ENCODE measurements at regions not wholly inside any gene's neighbourhood (a gene's known extent, or its start where the extent isn't known, plus 50 kb on each side); places are given as distances from the start of the nearest gene placed in this dataset.

DNA sequence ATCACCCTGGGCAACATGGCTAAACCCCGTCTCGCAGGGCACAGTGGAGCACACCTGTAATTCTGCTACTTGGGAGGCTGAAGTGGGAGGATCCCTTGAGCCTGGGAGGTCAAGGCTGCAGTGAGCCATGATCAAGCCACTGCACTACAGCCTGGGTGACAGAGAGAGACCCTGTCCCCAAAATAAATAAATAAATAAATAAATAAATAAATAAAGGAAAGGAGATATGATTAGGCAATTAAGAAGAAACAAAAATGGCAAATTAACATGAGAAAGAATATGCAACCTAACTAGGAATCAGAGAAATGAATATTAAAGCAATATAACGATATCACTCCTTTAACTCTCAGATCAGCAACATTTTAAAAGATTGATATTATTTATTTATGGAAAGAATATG, 92.3 kb downstream of the C1D start:
- Histone ChIP-seq H4K20me1 (ENCODE audit: insufficient read depth) (no peaks in the 10 kb centered on the region), H3K27ac (ENCODE audit: low read length) (no peak overlapping the region), H3K79me2 (replicated peaks; ENCODE audit: insufficient read depth, low read length) (no peaks in the 10 kb centered on the region), H3K9me2 (ENCODE audit: insufficient read depth, low read length) (no peaks in the 10 kb centered on the region), H3K4me2 (ENCODE audit: low read length) (no peak overlapping the region), H3K9ac (ENCODE audit: low read length) (no peak overlapping the region), H3K36me3 (ENCODE audit: insufficient read depth, low read length) (no peaks in the 10 kb centered on the region), H3K9me3 (ENCODE audit: low read length) (no peaks in the 10 kb centered on the region), H2AFZ (ENCODE audit: low read depth, low read length) (no peak overlapping the region), H3K4me3 (ENCODE audit: low read length) (no peak overlapping the region), H3K27me3 (ENCODE audit: insufficient read depth, low read depth, low read length) (no peaks in the 10 kb centered on the region), H3F3A (ENCODE audit: insufficient read depth, low read length, poor library complexity, severe bottlenecking) (no peaks in the 10 kb centered on the region)
- TF ChIP-seq TAF1 (IDR thresholded peaks at IDR 0.05; ENCODE audit: low read depth) (no peak), SMC3 (conservative IDR thresholded peaks at IDR 0.05; ENCODE audit: poor library complexity) (no peak), RAD21 (conservative IDR thresholded peaks at IDR 0.05) (no peak), EP300 (conservative IDR thresholded peaks at IDR 0.05; ENCODE audit: poor library complexity, severe bottlenecking) (no peak)

DNA sequence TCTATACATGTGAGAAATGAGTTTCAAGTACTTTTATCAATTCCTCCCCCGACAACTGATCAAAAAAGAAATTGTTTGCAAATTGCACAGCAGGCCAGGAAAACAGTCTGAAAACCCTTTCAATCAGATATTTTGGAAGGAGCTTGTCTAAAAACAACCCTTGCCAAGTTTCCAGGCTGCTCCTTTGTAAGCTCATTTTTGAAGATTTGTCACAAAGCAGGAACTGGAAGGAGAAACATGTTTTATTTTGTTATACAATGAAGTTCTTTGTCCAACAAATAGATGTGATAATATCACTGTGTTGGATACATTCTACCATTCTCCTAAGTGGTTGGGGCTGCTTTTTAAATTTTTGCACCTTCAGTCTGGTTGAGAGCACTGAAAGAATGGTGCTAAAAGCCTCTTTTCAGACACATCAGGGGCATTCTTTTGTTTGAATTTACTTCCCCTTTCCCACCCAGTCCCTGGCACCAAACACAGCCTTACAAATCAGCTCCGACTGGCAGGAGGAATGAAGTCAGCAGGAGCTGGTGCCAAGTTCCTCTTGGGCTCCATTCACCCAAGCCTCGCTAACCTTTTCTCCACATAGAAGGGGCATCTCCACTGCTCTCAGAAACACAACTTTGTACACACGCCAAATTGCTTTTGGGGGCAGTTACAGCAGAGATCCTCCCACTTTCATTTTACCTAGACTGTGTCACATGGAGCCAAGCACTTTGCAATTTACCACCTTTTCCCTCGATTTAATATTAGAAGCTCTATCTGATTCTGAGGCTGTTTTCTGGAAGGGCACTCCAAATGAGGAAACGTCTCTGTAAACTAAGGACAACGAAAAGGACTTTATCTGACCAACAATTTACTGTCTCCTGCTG, 88.0 kb downstream of the C1D start:
- Histone ChIP-seq H3K9me2 (ENCODE audit: insufficient read depth, low read length) (no peaks in the 10 kb centered on the region), H3K79me2 (replicated peaks; ENCODE audit: insufficient read depth, low read length) (no peaks in the 10 kb centered on the region), H3K36me3 (ENCODE audit: insufficient read depth, low read length) (no peaks in the 10 kb centered on the region), H3K27ac (ENCODE audit: low read length) (no peak overlapping the region), H3K27me3 (ENCODE audit: insufficient read depth, low read depth, low read length) (no peaks in the 10 kb centered on the region), H4K20me1 (ENCODE audit: insufficient read depth) (no peaks in the 10 kb centered on the region), H3K9ac (ENCODE audit: low read length) (no peak overlapping the region), H3F3A (ENCODE audit: insufficient read depth, low read length, poor library complexity, severe bottlenecking) (no peaks in the 10 kb centered on the region), H3K4me2 (ENCODE audit: low read length) (no peak overlapping the region), H3K9me3 (ENCODE audit: low read length) (no peaks in the 10 kb centered on the region), H2AFZ (ENCODE audit: low read depth, low read length) (no peak overlapping the region), H3K4me3 (ENCODE audit: low read length) (no peak overlapping the region)
- TF ChIP-seq SMC3 (conservative IDR thresholded peaks at IDR 0.05; ENCODE audit: poor library complexity) (no peak), RAD21 (conservative IDR thresholded peaks at IDR 0.05) (no peak), TAF1 (IDR thresholded peaks at IDR 0.05; ENCODE audit: low read depth) (no peak)

GRCh38 chr2:67977464-67977863, 85.3 kb downstream of the C1D start:
- Histone ChIP-seq H3K9me2 (ENCODE audit: insufficient read depth, low read length) (no peaks in the 10 kb centered on the region), H3K4me3 (ENCODE audit: low read length) (no peak overlapping the region), H3K4me2 (ENCODE audit: low read length) (no peak overlapping the region), H3K27ac (ENCODE audit: low read length) (no peak overlapping the region), H3K36me3 (ENCODE audit: insufficient read depth, low read length) (no peaks in the 10 kb centered on the region), H3K79me2 (replicated peaks; ENCODE audit: insufficient read depth, low read length) (no peaks in the 10 kb centered on the region), H3K9ac (ENCODE audit: low read length) (no peak overlapping the region), H3K27me3 (ENCODE audit: insufficient read depth, low read depth, low read length) (no peaks in the 10 kb centered on the region), H4K20me1 (ENCODE audit: insufficient read depth) (no peaks in the 10 kb centered on the region), H3F3A (ENCODE audit: insufficient read depth, low read length, poor library complexity, severe bottlenecking) (no peaks in the 10 kb centered on the region), H3K9me3 (ENCODE audit: low read length) (peaks cover 10% of the 10 kb centered on the region), H2AFZ (ENCODE audit: low read depth, low read length) (no peak overlapping the region)
- TF ChIP-seq RAD21 (conservative IDR thresholded peaks at IDR 0.05) (no peak), EZH2 (IDR thresholded peaks at IDR 0.05; ENCODE audit: borderline replicate concordance, insufficient read depth, low read length, poor library complexity, severe bottlenecking) (no peak), EP300 (conservative IDR thresholded peaks at IDR 0.05; ENCODE audit: poor library complexity, severe bottlenecking) (no peak), MXI1 (conservative IDR thresholded peaks at IDR 0.05; ENCODE audit: poor library complexity, severe bottlenecking) (no peak)
- TF ChIP-seq, protein P1, sequence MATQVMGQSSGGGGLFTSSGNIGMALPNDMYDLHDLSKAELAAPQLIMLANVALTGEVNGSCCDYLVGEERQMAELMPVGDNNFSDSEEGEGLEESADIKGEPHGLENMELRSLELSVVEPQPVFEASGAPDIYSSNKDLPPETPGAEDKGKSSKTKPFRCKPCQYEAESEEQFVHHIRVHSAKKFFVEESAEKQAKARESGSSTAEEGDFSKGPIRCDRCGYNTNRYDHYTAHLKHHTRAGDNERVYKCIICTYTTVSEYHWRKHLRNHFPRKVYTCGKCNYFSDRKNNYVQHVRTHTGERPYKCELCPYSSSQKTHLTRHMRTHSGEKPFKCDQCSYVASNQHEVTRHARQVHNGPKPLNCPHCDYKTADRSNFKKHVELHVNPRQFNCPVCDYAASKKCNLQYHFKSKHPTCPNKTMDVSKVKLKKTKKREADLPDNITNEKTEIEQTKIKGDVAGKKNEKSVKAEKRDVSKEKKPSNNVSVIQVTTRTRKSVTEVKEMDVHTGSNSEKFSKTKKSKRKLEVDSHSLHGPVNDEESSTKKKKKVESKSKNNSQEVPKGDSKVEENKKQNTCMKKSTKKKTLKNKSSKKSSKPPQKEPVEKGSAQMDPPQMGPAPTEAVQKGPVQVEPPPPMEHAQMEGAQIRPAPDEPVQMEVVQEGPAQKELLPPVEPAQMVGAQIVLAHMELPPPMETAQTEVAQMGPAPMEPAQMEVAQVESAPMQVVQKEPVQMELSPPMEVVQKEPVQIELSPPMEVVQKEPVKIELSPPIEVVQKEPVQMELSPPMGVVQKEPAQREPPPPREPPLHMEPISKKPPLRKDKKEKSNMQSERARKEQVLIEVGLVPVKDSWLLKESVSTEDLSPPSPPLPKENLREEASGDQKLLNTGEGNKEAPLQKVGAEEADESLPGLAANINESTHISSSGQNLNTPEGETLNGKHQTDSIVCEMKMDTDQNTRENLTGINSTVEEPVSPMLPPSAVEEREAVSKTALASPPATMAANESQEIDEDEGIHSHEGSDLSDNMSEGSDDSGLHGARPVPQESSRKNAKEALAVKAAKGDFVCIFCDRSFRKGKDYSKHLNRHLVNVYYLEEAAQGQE (IDR thresholded peaks at IDR 0.05; ENCODE audit: borderline replicate concordance) = no peak

Data from neural cell (in vitro differentiated cells).